ENCODE measurements at regions not wholly inside any gene's neighbourhood (a gene's known extent, or its start where the extent isn't known, plus 50 kb on each side); places are given as distances from the start of the nearest gene placed in this dataset.

DNA sequence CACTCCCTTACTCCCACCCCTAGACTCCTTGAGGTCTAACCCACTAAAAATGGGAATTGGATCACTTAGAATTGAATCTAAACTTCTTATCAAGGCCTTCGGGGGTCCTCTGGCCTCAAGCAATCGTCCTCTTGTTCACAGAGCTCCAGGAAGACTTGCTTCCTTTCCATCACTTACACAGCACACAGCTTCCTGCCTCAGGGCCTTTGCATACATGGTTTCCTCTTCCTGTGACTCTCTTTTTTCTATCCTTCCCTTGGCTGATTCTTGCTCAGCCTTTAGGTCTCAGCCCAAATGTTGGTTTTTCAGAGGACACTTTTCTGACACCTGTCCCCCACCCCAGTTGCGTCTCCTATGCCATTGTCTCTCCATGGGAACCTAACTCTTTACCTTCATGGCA is 50.0 kb upstream of the ALDH1B1 start:
- H3K27ac ChIP-seq: no peak overlapping the region
- no peak for TF ChIP-seq ZFX (IDR thresholded peaks at IDR 0.05)
- TF ChIP-seq, protein P1, sequence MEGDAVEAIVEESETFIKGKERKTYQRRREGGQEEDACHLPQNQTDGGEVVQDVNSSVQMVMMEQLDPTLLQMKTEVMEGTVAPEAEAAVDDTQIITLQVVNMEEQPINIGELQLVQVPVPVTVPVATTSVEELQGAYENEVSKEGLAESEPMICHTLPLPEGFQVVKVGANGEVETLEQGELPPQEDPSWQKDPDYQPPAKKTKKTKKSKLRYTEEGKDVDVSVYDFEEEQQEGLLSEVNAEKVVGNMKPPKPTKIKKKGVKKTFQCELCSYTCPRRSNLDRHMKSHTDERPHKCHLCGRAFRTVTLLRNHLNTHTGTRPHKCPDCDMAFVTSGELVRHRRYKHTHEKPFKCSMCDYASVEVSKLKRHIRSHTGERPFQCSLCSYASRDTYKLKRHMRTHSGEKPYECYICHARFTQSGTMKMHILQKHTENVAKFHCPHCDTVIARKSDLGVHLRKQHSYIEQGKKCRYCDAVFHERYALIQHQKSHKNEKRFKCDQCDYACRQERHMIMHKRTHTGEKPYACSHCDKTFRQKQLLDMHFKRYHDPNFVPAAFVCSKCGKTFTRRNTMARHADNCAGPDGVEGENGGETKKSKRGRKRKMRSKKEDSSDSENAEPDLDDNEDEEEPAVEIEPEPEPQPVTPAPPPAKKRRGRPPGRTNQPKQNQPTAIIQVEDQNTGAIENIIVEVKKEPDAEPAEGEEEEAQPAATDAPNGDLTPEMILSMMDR (conservative IDR thresholded peaks at IDR 0.05): no peak

DNA sequence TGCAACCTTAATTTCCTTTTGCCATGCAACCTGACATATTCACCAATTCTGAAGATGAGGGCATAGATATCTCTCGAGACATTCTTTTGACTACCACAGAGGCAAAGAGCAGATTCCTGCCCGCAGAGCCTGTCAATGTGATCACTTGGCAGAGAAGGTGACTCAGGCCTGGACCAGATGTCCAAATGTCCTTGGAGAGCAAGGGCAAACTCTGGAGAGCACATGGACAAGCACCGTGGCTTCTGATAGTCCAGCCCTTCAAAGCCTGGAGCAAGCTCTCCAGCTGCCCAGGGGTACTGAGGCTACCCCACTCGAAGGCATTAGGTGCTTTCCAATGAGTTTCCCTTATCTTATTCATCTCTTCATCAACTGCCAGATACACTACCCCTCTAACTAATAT is 50.4 kb upstream of the ALDH1B1 start:
- TF ChIP-seq, protein P1 (conservative IDR thresholded peaks at IDR 0.05): no peak
- TF ChIP-seq ZFX (IDR thresholded peaks at IDR 0.05): no peak
- H3K27ac ChIP-seq: no peak overlapping the region

DNA sequence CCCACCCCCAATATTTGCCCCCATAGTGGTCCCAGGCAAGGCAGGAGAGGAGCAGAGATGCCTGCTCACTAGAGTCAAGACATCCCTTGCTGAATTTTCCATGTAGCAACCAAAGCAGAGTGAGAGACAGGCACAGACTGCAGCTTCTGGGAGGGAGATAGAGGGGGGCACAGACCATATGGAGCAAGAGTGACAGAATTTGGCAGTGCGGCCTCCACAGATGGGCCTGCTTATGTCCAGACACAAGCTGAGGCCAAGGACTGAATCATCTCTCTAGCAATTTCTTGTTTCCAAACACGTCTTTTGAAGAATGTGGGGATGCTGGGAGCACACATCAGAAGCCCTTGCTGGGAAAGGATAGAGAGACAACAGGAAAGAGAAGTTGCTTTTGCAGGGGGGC is 53.0 kb upstream of the ALDH1B1 start:
- TF ChIP-seq, protein P1 (conservative IDR thresholded peaks at IDR 0.05): no peak
- TF ChIP-seq ZFX (IDR thresholded peaks at IDR 0.05): no peak
- H3K27ac ChIP-seq: no peak overlapping the region

DNA sequence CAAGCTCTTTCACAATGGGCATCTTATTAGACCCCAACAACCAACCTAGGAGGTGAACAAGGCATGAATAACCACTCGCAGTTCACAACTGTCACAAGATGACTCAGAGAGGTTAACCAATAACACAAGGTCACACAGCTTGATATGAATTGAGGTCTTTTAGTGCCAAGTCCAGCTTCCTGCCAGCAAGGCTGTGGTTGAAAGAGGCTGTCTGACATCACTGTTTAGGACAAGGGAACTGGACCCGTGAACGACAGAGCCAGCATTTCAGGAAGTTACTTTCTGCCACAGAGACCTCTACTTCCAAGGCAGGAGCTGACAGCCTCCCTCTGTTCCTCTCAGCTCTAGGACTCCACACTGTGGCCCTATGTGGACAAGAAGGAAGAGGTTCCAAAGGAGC is 53.4 kb upstream of the ALDH1B1 start:
- TF ChIP-seq ZFX (IDR thresholded peaks at IDR 0.05): no peak
- TF ChIP-seq, protein P1 (conservative IDR thresholded peaks at IDR 0.05): no peak
- H3K27ac ChIP-seq: no peak overlapping the region

DNA sequence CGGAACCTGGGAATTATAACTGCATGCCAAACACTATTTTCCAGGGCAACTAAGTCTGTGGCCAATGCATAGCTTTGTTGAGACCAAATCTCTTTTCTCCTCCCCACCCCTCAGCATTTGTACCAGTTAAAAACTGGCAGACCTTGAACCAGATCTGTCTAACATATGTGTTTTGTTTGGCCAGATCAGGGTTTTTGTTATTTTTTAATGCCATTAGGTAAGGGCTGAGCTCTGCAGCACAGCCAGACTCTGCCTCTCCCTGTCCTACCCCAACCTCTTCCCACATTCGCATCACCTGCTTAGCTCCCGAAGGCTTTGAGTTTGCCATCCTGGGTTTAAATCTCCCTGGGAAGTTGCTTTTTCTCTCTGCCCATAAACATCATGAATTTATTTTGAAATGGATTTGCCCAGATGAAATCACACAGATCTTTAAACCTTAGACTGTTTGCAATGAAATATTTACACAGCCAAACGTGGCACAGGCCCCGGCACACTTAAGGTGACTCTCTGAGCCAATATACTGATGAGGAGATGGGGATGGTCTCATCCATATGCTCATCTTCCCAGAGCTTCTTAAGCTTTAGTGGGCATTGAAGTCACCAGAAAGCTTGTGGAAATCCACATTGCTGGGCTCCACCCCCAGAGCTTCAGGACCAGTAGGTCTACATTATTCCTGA is 54.0 kb upstream of the ALDH1B1 start:
- TF ChIP-seq ZFX (IDR thresholded peaks at IDR 0.05): no peak
- TF ChIP-seq, protein P1 (conservative IDR thresholded peaks at IDR 0.05): no peak
- H3K27ac ChIP-seq: no peak overlapping the region

DNA sequence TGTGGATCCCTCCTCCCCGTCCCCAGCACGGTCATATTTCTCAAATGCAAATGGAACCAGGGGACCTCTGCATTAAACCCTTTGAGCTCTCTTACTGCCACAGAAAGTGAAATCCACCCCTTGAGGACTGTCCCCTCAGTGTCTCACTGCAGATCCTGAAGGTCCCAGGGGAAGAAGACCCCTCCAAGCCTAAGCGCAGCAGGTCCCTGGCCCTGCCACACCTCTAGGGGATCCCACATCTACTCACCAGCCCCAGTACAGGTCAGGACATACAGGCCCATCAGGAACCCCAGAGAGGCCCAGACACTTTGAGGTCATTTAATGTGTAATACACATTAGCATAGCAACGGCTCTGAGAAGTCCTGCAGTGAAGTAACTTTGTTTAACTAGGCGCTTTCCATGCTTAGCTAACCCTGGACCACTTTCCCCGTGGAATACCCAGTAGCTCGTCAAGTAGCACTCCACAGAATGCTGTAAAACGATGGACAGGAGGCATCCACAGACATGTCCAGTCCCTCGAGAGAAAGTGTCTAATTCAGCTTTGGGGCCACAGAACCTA is 54.7 kb upstream of the ALDH1B1 start:
- TF ChIP-seq ZFX (IDR thresholded peaks at IDR 0.05): no peak
- TF ChIP-seq, protein P1 (conservative IDR thresholded peaks at IDR 0.05): no peak
- no peak overlapping the region for H3K27ac ChIP-seq

DNA sequence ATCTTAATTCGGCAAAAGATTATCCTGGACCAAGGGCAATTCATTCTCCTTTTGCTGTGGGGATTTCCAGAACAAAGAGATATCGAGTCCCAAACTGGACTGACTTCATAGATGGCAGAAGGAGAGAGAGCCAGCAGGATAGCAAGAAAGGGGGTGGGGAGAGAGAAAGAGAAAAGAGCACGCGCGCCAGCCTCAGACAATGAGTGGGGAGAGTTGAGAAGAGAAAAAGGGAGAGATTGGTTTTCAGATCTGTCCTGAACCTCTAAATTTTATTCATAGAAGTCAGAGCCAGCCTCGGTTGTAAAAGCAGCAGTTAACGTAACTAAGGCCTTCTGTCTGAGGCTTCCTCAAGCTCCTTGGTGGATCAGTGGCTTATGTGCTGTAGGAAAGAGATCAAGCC is 55.3 kb upstream of the ALDH1B1 start:
- TF ChIP-seq, protein P1 (conservative IDR thresholded peaks at IDR 0.05): no peak
- H3K27ac ChIP-seq: no peak overlapping the region
